ENCODE measurements at regions not wholly inside any gene's neighbourhood (a gene's known extent, or its start where the extent isn't known, plus 50 kb on each side); places are given as distances from the start of the nearest gene placed in this dataset.
"Not testable (repeated sequence)": the region's sequence is repeated elsewhere in the genome, so short reads cannot be mapped to it uniquely, and the experiment has no call there.

DNA sequence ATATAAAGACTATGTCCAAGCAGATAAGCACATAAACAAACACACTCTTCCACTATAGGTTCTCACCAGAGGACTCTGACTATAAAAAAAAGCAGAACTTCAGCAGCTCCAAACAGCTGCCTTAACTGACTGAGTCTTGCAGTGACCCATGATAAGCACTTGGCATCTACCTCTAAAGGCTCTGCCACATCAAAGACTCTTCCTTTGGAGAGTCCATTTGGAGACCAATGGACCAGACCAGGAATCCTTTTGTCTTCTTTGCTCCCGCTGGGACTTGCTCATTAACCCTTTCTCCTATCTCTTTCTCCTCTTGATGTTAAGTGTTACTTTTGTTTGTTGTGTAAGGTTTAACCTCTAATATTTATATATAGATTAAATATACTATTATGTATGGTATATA is 424.1 kb downstream of the RSL24D1 start:
- DNase-seq, result no peak
- H3K4me2 ChIP-seq (ENCODE audit: low read depth, low read length, poor library complexity, severe bottlenecking), result no peak overlapping the region
- H4K20me1 ChIP-seq (ENCODE audit: insufficient read depth, low read depth, low read length), result no peaks in the 10 kb centered on the region
- no peaks in the 10 kb centered on the region for H3K36me3 ChIP-seq (ENCODE audit: insufficient read depth, low read length)
- no peak overlapping the region for H3K4me3 ChIP-seq (ENCODE audit: low read length)
- H3K27ac ChIP-seq (ENCODE audit: low read length), result no peak overlapping the region
- H2AFZ ChIP-seq (ENCODE audit: low read length), result no peak overlapping the region
- H3K9me3 ChIP-seq (ENCODE audit: low read length), result peaks cover 4% of the 10 kb centered on the region
- H3K9ac ChIP-seq (ENCODE audit: low read length), result no peak overlapping the region
- no peaks in the 10 kb centered on the region for H3K79me2 ChIP-seq (ENCODE audit: low read length)
- no peaks in the 10 kb centered on the region for H3K27me3 ChIP-seq (ENCODE audit: low read length)
- H3K9me2 ChIP-seq (replicated peaks; ENCODE audit: insufficient read depth, low read length), result no peaks in the 10 kb centered on the region
- no peaks in the 10 kb centered on the region for H3K4me1 ChIP-seq (ENCODE audit: low read length)

DNA sequence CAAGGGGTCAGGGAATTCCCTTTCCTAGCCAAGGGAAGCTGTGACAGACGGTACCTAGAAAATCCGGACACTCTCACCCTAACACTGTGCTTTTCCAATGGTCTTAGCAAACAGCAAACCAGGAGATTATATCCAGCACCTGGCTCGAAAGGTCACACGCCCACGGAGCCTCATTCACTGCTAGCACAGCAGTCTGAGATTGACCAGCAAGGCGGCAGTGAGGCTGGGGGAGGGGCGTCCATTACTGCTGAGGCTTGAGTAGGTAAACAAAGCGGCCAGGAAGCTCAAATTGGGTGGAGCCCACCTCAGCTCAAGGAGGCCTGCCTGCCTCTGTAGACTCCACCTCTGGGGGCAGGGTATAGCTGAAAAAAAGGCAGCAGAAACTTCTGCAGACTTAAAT is 447.3 kb downstream of the RSL24D1 start:
- H3K4me2 ChIP-seq (ENCODE audit: low read depth, low read length, poor library complexity, severe bottlenecking); DNase-seq; H4K20me1 ChIP-seq (ENCODE audit: insufficient read depth, low read depth, low read length): not testable (repeated sequence)

GRCh38 chr15:54722342-54722986 is 474.3 kb downstream of the RSL24D1 start:
- H3K79me2 ChIP-seq (ENCODE audit: low read length), result no peaks in the 10 kb centered on the region
- no peaks in the 10 kb centered on the region for H3K27me3 ChIP-seq (ENCODE audit: low read length)
- H3K4me3 ChIP-seq (ENCODE audit: low read length), result no peak overlapping the region
- peaks cover 21% of the 10 kb centered on the region for H3K9me3 ChIP-seq (ENCODE audit: low read length)
- no peak overlapping the region for H2AFZ ChIP-seq (ENCODE audit: low read length)
- H3K4me1 ChIP-seq (ENCODE audit: low read length), result no peaks in the 10 kb centered on the region
- H3K9me2 ChIP-seq (replicated peaks; ENCODE audit: insufficient read depth, low read length), result no peaks in the 10 kb centered on the region
- no peak overlapping the region for H3K9ac ChIP-seq (ENCODE audit: low read length)
- H3K4me2 ChIP-seq (ENCODE audit: low read depth, low read length, poor library complexity, severe bottlenecking), result no peak overlapping the region
- no peaks in the 10 kb centered on the region for H3K36me3 ChIP-seq (ENCODE audit: insufficient read depth, low read length)
- no peak overlapping the region for H3K27ac ChIP-seq (ENCODE audit: low read length)
- H4K20me1 ChIP-seq (ENCODE audit: insufficient read depth, low read depth, low read length), result no peaks in the 10 kb centered on the region
- DNase-seq, result no peak

More for the DNA sequence above, 447.3 kb downstream of the RSL24D1 start:
- H3K9me3 ChIP-seq (ENCODE audit: low read length); H3K36me3 ChIP-seq (ENCODE audit: insufficient read depth, low read length); H3K4me1 ChIP-seq (ENCODE audit: low read length); H3K9ac ChIP-seq (ENCODE audit: low read length); H3K4me3 ChIP-seq (ENCODE audit: low read length); H3K79me2 ChIP-seq (ENCODE audit: low read length); H3K9me2 ChIP-seq (replicated peaks; ENCODE audit: insufficient read depth, low read length); H3K27ac ChIP-seq (ENCODE audit: low read length); H2AFZ ChIP-seq (ENCODE audit: low read length); H3K27me3 ChIP-seq (ENCODE audit: low read length): not testable (repeated sequence)

DNA sequence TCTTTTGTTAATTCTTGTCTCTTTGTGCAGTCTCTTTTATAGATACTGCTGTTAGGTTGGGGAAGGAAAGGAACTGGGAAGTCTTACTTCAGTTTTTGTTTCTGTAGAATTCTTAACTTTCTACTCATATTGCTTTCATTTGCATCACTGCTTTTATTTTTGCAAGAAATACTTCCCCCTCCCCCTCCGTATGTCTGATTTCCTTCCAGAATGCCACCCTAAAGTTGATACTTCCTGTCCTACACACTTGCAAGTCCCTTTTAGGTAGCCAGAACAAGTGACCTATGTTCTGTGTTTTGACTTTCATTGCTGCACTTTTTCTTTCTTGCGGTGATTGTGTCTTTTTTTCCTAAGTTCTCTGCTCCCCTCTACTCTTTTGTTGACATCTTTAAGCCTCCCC is 477.4 kb downstream of the RSL24D1 start:
- Histone ChIP-seq H3K9me3 (ENCODE audit: low read length) (peaks cover 5% of the 10 kb centered on the region; the same call in 1 of the 2 replicates), H3K4me3 (ENCODE audit: low read length) (no peak overlapping the region), H3K27ac (ENCODE audit: low read length) (no peak overlapping the region), H3K4me2 (ENCODE audit: low read depth, low read length, poor library complexity, severe bottlenecking) (no peak overlapping the region), H3K9me2 (replicated peaks; ENCODE audit: insufficient read depth, low read length) (no peaks in the 10 kb centered on the region), H3K4me1 (ENCODE audit: low read length) (no peaks in the 10 kb centered on the region), H2AFZ (ENCODE audit: low read length) (no peak overlapping the region), H3K79me2 (ENCODE audit: low read length) (no peaks in the 10 kb centered on the region), H3K36me3 (ENCODE audit: insufficient read depth, low read length) (no peaks in the 10 kb centered on the region), H4K20me1 (ENCODE audit: insufficient read depth, low read depth, low read length) (no peaks in the 10 kb centered on the region), H3K27me3 (ENCODE audit: low read length) (no peaks in the 10 kb centered on the region), H3K9ac (ENCODE audit: low read length) (no peak overlapping the region)
- no peak for DNase-seq

- Histone ChIP-seq H3K9ac (ENCODE audit: low read length) (no peak overlapping the region), H3K4me2 (ENCODE audit: low read depth, low read length, poor library complexity, severe bottlenecking) (no peak overlapping the region)
Observed at GRCh38 chr15:54707805-54708752, 488.7 kb downstream of the RSL24D1 start.

GRCh38 chr15:54687628-54688027 is 509.1 kb downstream of the RSL24D1 start:
- H3K27ac ChIP-seq (ENCODE audit: low read length), result no peak overlapping the region

More at GRCh38 chr15:54707805-54708752, 488.7 kb downstream of the RSL24D1 start:
- Histone ChIP-seq H3K4me1 (ENCODE audit: low read length) (no peaks in the 10 kb centered on the region), H2AFZ (ENCODE audit: low read length) (no peak overlapping the region), H3K27me3 (ENCODE audit: low read length) (no peaks in the 10 kb centered on the region), H3K9me3 (ENCODE audit: low read length) (no peaks in the 10 kb centered on the region), H3K79me2 (ENCODE audit: low read length) (no peaks in the 10 kb centered on the region), H4K20me1 (ENCODE audit: insufficient read depth, low read depth, low read length) (no peaks in the 10 kb centered on the region), H3K9me2 (replicated peaks; ENCODE audit: insufficient read depth, low read length) (no peaks in the 10 kb centered on the region), H3K4me3 (ENCODE audit: low read length) (no peak overlapping the region), H3K27ac (ENCODE audit: low read length) (no peak overlapping the region), H3K36me3 (ENCODE audit: insufficient read depth, low read length) (no peaks in the 10 kb centered on the region)
- no peak for DNase-seq

More at GRCh38 chr15:54687628-54688027, 509.1 kb downstream of the RSL24D1 start:
- H3K27me3 ChIP-seq (ENCODE audit: low read length), result no peaks in the 10 kb centered on the region
- no peaks in the 10 kb centered on the region for H4K20me1 ChIP-seq (ENCODE audit: insufficient read depth, low read depth, low read length)
- peaks cover 3% of the 10 kb centered on the region; the same call in 1 of the 2 replicates for H3K9me3 ChIP-seq (ENCODE audit: low read length)
- no peak overlapping the region for H2AFZ ChIP-seq (ENCODE audit: low read length)
- no peaks in the 10 kb centered on the region for H3K79me2 ChIP-seq (ENCODE audit: low read length)
- no peaks in the 10 kb centered on the region for H3K4me1 ChIP-seq (ENCODE audit: low read length)
- no peak for DNase-seq
- H3K4me3 ChIP-seq (ENCODE audit: low read length), result no peak overlapping the region
- H3K9ac ChIP-seq (ENCODE audit: low read length), result no peak overlapping the region
- no peaks in the 10 kb centered on the region; the same call in 1 of the 2 replicates for H3K9me2 ChIP-seq (replicated peaks; ENCODE audit: insufficient read depth, low read length)
- no peak overlapping the region for H3K4me2 ChIP-seq (ENCODE audit: low read depth, low read length, poor library complexity, severe bottlenecking)
- no peaks in the 10 kb centered on the region for H3K36me3 ChIP-seq (ENCODE audit: insufficient read depth, low read length)

Measured in Karpas-422 (cell line).